HG03280 (cell line): ENCODE measurements at regions not wholly inside any gene's neighbourhood (a gene's known extent, or its start where the extent isn't known, plus 50 kb on each side); places are given as distances from the start of the nearest gene placed in this dataset.
"Not testable (repeated sequence)": the region's sequence is repeated elsewhere in the genome, so short reads cannot be mapped to it uniquely, and the experiment has no call there.

Source experiments
- ATAC-seq: cut with Tn5 transposase; IDR thresholded peaks from one replicate; pipeline ENCODE4 v1.9.1; 2021; ENCODE audit warnings: mild to moderate bottlenecking, moderate library complexity; ENCODE audit not compliant: unreplicated experiment

DNA sequence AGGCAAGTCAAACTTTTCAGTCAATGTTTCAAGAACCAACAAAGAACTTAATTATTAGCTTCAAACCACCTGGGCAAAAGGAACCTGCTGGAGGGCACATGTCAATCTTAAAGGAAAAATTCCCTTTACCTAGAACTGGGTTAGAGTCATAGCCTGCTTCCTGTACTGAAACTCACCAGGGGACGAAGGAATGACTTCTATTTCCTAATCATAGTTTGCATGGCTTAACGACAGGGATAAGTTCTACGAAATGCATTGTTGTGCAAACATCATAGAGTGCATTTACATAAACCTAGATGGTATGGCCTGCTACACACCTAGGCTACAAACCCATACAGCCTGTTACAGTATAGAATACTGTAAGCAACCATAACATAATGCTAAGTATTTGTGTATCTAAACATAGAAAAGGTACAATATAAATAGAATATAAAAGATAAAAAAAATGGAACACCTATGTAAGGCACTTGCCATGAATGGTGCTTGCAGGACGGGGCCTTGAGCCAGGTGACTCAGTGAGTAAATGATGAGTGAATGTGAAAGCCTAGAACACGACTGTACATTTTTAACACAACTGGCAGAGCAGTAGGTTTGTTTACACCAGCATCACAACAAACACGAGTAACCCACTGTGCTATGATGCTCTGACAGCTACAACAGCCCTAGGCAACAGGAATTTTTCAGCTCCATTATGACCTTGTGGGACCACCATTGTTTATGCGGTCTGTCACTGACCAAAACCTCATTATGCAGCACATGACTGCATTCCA is 234.9 kb upstream of the CAND1 start:
- no peak for ATAC-seq

DNA sequence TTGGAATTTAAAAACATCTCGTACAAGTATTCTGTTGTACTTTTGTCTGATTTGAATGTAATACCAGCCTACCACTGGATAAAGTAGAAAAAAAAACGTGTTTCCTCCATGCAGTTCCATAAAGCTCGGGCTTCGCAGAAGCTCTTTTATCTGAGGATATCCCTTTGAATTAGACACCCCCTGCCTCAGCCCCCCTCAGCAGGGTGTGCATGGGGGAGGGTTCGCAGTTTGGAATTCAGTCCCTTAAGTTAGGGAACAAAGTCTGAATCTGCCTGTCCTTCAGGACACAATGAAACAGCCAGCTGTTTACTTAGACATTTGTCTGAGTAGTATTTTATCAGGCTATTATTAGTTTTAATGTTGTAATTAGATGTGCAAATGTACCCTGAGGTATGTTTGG is 234.0 kb upstream of the CAND1 start:
- no peak for ATAC-seq

DNA sequence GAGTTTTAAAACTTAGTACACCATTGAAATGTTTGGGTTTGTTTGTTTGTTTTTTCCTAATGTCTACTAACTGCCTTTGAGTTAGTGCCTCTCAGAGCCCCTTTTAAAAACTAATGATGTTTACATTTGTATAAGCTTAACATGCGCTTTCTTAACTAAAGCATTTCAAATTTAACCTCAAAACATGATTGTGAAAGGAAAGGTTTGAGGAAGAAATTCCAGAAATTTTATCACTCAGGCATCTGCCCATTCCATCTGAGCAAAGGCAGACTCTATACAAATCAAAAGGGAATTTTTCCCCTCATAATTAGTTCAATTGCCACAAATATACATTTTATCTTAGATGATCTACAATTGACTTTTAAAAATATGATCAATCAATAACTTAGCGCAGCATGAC is 230.7 kb upstream of the CAND1 start:
- ATAC-seq: no peak

DNA sequence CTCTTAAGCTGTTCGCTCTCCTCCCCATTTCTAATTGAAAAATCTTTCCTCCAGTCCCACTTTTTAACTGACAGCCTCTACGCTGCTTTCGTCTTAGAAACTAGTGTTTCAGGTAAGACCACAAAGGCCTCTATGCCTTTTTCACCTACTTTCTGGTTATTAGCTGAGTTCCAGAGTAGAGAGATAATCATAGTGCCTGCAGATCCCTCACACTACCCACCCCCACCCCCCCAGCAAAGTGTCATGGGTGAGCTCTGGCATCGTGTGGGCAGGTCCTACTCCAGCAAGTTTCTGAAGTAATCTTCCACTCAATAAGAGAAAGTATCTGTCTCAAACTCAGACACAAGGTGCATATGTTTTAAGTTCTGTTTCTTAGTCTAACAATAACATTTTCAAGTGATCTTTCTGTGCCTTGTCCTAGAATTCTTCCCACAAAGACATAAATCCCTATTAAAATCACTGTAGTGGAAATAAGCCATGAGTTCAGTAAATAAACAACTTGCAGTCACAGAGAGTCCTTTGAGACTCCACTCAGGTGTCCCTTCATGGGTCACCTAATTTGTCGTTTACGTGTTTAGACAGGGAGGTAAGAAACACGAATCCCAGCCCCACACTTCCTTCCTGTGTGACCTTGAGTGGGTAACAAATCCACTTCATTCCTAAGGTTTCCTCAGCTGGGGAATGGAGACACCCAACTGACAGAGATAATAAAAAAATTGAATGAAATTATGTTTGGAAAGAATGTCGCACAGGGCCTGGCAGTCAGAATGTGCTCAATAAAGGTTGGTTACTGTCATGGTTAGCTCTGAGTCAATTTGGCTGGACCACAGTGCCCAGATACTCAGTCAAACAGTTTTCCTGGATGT is 228.9 kb upstream of the CAND1 start:
- no peak for ATAC-seq

DNA sequence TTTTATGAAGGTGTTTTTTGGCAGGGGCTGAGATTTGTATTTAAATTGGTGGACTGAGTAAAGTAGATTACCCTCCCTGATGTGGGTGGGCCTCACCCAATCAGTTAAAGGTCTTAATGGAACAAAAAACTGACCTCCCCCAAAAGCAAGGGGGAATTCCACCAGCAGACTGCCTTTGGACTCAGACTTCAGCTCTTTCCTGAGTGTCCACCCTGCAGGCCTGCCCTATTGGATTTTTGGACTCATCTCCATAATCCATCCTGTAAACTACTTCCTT is 228.4 kb upstream of the CAND1 start:
- no peak for ATAC-seq

DNA sequence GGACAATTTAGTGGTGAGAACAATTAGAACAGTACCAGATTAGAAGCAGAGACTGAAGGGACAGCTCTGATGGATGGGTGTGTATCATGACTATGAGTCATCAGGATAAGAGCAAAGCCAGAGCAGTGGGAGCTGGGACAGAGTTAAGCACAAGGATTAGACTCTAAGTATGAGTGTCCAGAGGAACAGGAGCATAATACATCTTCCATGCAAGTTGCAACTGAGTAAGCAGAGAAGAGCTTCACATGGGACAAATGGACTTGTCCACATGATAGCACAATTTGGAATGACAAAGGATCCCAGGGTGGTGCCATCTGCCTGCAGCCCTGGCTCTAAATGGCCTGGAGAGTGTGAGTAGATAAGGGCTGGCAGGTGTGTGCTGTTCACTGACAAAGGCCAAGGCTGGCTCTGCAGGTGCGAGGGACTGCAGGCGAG is 226.4 kb upstream of the CAND1 start:
- no peak for ATAC-seq

DNA sequence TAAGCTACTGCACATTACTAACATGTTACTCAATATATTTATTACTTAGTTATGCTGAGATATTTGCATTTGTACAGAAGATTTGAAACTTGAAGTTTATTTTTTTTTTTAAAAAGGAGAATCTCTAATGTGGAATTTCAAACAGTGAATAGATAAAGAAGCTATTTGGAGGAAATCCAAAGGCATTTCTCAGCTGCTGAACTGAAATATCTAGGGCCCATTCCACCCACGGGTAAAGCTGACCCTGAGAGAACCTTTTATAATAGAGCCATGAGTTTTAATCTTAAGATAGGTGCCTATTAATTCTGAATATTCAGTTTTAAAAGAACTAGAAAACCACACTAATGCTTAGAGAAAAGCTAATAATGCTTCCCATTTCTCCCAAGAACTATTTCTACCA is 225.4 kb upstream of the CAND1 start:
- no peak for ATAC-seq

DNA sequence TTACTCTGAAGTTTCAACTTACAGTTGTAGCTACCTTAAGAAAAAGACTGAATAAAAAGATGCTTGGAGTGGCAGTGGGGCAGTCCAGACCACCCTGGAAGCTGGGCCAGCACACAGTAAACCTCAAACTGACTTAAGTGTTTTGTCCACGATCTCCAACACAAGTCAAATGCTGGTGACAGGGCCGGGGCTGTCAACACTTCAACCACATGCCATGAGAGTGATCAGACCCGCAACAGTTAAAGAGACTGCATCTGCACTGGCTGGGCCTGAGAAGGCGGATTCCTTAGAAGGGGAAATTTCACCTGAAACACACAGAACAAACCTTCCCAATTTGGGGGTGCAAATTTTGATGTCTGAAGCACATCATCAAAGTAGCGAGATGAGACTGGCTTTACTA is 223.5 kb upstream of the CAND1 start:
- ATAC-seq: no peak

DNA sequence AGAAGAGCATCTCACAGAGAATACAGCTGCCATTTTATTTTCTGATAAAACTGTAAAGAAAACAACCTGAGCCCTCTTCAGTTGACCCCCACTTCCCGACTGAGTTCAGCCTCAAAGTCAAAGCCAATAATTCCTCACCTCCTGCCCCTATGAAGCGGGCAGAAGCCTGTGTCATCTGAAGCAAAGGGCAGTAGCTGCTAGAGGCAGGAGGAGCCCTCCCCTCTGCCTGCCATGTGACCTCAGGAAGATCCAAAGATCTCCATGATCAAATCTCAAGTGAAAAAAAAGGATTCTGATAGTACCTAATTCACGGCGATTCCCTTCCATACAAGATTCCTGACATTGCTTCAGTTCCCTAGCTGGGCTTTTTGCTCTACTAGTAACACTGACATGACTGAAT is 223.1 kb upstream of the CAND1 start:
- ATAC-seq: no peak

DNA sequence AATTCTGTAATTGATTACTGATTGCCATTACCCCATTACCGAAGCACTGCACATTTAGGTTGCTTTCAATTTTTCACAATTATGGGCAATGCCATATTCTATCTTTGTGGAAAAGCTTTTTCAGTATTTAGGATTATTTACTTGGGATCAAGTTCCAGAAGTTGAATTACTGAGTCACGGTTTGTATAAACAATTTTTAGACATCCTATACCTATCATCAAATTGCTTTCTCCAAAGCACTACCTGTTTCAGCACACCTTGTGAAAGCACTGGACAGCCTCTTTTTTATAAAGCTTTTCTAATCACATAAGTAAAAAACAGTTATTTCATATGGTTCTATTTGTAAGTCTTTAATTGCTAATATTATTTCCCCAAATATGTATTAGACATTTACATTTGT is 221.5 kb upstream of the CAND1 start:
- no peak for ATAC-seq

DNA sequence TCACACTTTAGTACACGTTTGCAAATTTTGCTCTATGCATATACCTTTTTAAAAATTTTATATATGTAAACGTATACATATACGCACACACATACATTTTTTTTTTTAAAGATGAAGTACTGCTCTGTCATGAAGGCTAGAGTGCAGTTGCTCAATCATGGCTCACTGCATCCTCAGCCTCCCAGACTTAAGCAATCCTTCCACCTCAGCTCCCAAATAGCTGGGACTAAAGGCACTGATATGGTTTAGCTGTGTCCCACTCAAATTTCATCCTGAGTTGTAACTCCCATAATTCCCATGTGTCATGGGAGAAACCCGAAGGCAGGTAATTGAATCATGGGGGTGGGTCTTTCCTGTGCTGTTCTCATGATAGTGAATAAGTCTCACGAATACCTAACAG is 220.8 kb upstream of the CAND1 start:
- no peak for ATAC-seq

DNA sequence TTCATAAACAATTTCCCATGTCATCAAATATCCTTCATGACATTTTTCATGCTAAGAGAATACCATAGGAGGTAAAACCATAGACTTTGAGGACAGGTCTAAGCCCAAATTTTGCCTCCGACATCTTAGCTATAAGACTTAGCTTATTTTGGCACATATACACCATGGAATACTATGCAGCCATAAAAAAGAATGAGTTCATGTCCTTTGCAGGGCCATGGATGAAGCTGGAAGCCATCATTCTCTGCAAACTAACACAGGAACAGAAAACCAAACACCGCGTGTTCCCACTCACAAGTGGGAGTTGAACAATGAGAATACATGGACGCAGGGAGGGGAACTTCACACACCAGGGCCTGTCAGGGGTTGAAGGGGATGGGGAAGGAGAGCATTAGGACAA is 220.0 kb upstream of the CAND1 start:
- ATAC-seq: not testable (repeated sequence)

DNA sequence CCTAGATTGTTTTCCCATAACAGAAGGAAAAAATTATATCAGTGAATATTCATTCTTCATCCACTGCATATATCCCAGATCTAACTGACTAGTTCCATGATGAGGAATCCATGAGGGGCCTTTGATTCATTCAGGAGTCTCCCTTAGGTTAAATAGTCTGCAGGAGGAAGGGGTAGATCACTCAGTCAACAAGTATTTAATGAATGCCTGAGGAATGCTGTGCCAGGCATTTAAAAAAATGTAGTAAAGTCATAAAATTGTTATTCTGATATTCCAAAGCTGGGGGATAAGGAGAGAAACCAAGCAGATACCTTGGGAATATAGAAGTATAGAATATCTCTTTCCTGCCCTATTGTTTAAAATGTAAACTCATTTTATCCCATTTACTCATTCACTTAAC is 216.2 kb upstream of the CAND1 start:
- no peak for ATAC-seq

DNA sequence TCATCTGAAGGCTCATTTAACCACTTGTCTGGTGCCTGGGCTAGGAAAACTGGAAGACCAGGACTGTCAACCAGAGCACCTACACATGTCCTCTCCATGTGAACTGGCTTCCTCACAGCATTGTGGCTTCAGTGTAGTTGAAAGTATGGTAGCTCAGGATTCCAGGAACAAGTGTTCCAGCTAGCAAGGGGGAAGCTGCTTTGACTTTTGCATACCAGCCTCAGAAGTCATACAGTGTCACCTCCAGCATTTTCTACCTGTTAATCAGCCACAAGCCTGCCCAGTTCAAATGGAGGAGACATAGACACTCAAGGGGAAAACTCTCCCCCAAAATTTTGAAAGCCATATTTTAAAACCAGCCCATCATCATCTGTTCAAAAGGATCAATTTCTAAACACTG is 212.8 kb upstream of the CAND1 start:
- ATAC-seq: no peak

DNA sequence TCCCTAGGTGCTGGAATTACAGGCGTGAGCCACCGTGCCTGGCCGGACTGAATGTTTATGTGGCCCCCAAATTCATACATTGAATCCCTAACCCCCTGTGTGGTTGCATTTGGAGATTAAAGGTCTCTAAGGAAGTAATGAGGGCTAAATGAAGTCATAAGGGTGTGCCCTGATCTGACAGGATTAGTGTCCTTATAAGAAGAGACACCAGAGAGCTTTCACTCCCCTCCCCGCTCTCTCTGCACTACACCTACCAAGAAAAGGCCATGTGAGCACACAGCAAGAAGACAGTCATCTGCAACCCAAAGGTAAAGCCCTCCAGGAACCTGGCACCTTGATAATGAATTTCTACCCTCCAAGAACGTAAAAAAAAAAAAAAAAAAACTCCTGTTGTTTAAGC is 212.1 kb upstream of the CAND1 start:
- ATAC-seq: no peak

DNA sequence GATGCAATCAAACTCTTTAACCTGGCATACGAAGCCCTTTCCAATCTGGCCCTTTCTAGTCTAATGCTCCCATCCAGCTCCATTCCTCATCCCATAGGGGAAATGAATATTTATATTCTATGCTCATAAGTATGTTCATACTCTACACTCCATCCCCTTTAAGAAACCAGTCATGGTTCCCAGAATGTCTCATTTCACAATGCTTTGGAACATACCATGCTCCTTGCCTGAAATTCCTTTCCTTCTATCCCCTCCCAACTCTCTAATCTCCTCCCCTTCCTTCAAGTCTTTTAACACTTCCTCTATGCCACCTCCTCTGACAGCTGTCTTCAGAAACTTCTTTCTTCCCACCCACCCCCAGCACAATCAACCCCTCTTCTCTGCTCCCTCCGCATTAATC is 207.0 kb upstream of the CAND1 start:
- ATAC-seq: no peak

DNA sequence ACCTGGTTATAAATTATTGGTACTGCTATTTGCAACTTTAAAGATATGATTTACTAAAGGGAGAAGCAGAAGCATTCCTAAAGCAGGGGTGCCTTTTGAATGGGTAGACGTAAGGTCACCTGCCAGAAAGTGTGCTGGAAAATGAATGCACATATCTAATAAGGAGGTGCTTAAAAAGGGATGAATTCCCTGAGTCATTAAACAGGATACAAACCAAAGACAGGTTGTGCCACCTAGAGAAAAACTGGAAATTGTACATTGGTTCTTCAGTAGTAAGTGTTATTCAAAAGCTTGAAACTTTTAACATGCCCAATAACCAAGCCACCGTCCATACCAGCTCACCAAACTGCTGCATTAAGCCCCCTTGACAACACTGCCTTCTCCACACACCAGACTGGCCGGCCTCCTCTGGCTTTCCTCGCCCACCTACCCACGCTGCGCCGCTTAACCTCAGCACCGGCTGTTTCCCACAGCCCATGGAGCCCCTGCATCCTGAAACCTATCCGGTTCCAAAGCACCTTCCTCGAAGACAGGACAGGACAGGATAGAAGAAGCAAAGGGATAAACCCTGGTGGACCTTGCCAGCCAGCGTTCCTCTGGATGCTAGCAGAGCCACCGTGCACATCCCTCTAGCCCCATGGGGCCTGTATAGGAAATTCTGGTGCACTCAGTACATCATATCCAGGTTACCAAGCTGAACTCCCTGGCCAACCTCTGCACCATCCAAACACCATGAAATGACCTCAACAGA is 201.5 kb upstream of the CAND1 start:
- ATAC-seq: no peak

DNA sequence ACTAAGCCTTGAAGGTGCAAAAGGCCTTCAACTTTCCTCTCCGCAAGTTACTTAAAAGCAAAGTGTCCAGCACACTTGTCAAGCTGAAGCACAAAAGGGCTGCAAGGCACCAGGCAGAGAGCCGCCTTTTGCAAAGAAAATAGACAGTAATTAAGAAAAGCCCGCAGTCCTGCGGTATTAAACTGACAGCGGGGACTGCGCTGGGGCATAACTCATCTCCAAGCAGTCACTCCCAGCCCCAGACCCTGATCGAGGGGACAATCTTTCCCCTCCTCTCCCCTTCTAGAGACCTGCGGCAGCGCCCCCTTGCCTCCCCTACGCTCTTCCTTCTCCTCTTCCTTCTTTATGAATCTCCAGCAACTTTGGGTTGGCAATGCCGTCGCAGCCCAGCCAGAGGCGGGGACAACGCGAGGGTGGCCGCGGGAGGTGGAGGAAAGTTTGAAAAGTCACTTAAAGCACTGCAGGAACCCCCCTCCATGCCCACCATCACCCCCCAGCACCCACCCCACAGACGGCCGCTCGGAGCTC is 200.9 kb upstream of the CAND1 start:
- ATAC-seq: no peak

DNA sequence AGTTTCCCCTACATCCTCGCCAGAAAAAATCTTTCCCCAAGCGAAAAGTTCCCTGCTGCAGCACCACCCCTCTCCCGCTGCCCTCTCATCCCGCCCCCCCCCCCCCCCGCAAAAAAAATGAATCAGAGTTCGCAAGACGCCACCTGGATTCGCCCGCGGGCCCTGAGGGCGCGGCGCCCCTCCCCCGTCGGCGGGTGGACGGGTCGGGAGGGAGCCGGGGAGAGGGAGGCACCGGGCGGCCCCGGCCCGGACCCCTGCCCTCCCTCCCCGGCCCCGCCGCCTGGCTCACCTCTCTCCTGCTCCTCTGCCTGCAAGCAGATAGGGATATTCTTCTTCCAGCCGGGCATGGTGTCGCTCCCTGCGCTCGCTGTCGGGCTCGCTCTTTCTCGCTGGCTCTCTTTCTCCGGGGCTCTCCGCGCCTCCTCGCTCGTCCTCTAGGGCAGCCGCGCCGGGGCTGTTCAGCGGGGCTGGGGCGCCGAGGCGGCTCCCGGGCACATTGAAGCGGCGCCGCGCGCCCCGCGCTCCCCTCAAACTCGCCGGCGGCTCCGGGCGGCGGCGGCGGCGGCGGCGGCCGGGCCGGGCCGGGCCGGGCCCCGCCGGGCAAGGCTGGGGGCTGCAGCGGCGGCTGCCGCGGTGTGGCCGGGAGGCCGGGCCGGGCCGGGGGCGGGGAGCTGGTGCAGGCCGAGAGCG is 200.3 kb upstream of the CAND1 start:
- peak; percentile 46 for ATAC-seq

DNA sequence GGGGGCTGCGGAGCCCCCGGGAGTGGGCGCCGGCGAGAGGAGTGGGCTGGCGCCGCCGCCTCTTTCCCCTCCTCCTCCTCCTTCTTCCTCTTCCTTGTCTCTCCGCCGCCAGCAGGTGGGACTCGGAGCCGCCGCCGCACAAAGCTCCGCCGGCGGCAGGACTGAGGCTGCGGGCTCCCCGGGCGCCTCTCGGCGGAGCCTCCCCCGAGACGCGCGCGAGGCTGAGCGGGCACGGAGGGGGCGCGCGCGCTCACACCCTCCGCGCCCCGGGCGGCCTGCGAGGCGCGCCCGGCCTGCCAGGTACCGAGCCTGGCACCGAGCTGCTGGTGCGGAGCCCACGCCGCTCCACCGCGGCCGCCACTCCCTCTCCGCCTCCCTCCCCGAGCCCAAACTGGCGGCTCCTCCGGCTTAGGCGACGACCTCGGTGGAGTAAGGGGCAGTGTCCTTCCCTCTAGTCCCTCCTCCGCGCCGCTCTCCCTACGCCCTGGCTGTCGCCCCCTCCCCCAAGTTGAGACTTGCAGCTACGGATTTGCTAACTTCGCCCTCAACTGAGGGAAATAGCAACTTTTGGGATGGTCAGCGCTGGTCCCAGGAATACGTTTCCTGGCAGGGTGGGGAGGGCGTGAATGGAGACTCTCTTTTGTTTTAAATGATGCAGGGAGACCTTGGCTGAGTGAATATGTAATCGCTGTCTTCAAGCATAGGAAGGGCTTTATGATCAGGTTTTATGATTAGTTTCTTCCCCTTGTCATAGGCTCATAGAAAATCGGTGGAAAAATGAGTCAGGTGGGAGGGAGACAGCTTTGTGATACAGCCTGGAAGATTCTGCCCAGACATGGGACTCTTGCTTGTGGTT is 199.5 kb upstream of the CAND1 start:
- peak; percentile 62 for ATAC-seq
